Progenitor cell of endocrine pancreas (in vitro differentiated cells): ENCODE measurements at regions not wholly inside any gene's neighbourhood (a gene's known extent, or its start where the extent isn't known, plus 50 kb on each side); places are given as distances from the start of the nearest gene placed in this dataset.

Experiments
- DNase-seq: peaks from one replicate; pipeline ENCODE4 v3.0.0; 2021; ENCODE audit warnings: low spot score; ENCODE audit not compliant: unreplicated experiment
- H3K27ac Mint-ChIP-seq: 2 replicates; pipeline ENCODE4 v1.8.0; 2021; ENCODE audit warnings: mild to moderate bottlenecking, moderate library complexity, mixed read lengths
- H3K27me3 Mint-ChIP-seq: 2 replicates; pipeline ENCODE4 v1.8.0; 2021; ENCODE audit warnings: mixed read lengths
- H3K36me3 Mint-ChIP-seq: 2 replicates; pipeline ENCODE4 v1.8.0; 2022; ENCODE audit warnings: mixed read lengths; ENCODE audit not compliant: insufficient read depth
- H3K4me1 Mint-ChIP-seq: 2 replicates; pipeline ENCODE4 v1.8.0; 2021; ENCODE audit warnings: low read depth, mixed read lengths
- H3K4me3 Mint-ChIP-seq: 2 replicates; pipeline ENCODE4 v1.8.0; 2021; ENCODE audit warnings: low read depth, mild to moderate bottlenecking, moderate library complexity, mixed read lengths
- H3K9me3 Mint-ChIP-seq: 2 replicates; pipeline ENCODE4 v1.8.0; 2021; ENCODE audit warnings: low read depth, mixed read lengths
- CTCF ChIP-seq: fragments of 200-600 bp; sonication (generic); IDR thresholded peaks from one replicate; pipeline ENCODE4 v1.5.0; 2021; ENCODE audit warnings: antibody characterized with exemption, mild to moderate bottlenecking; ENCODE audit not compliant: unreplicated experiment

- H3K27me3 Mint-ChIP-seq: no peaks in the 10 kb centered on the region
- no peak overlapping the region for H3K27ac Mint-ChIP-seq
- H3K9me3 Mint-ChIP-seq: no peaks in the 10 kb centered on the region
- no peak for DNase-seq
- H3K4me1 Mint-ChIP-seq: peaks cover 4% of the 10 kb centered on the region
- H3K36me3 Mint-ChIP-seq: no peaks in the 10 kb centered on the region
- H3K4me3 Mint-ChIP-seq: no peak overlapping the region
- TF ChIP-seq CTCF: no peak
Measured at GRCh38 chr21:16418226-16418625, 688.4 kb downstream of the USP25 start.

GRCh38 chr21:16418642-16419041 lies 688.9 kb downstream of the USP25 start:
- peaks cover 4% of the 10 kb centered on the region for H3K4me1 Mint-ChIP-seq
- TF ChIP-seq CTCF: no peak
- no peaks in the 10 kb centered on the region for H3K27me3 Mint-ChIP-seq
- H3K27ac Mint-ChIP-seq: no peak overlapping the region
- H3K9me3 Mint-ChIP-seq: no peaks in the 10 kb centered on the region
- H3K4me3 Mint-ChIP-seq: no peak overlapping the region
- DNase-seq: no peak
- H3K36me3 Mint-ChIP-seq: no peaks in the 10 kb centered on the region

GRCh38 chr21:16419188-16419921 lies 689.6 kb downstream of the USP25 start:
- H3K27ac Mint-ChIP-seq: peak overlapping the region; percentile 14
- peaks cover 6% of the 10 kb centered on the region for H3K4me1 Mint-ChIP-seq
- no peak for TF ChIP-seq CTCF
- no peaks in the 10 kb centered on the region for H3K36me3 Mint-ChIP-seq
- no peak overlapping the region for H3K4me3 Mint-ChIP-seq
- DNase-seq: no peak
- no peaks in the 10 kb centered on the region for H3K27me3 Mint-ChIP-seq
- H3K9me3 Mint-ChIP-seq: no peaks in the 10 kb centered on the region

GRCh38 chr21:16420031-16420724 lies 690.4 kb downstream of the USP25 start:
- no peak for TF ChIP-seq CTCF
- Mint-ChIP-seq H3K36me3 (no peaks in the 10 kb centered on the region), H3K27ac (no peak overlapping the region), H3K4me3 (no peak overlapping the region), H3K27me3 (no peaks in the 10 kb centered on the region), H3K9me3 (no peaks in the 10 kb centered on the region), H3K4me1 (peaks cover 6% of the 10 kb centered on the region)
- DNase-seq: no peak

- TF ChIP-seq CTCF: no peak
- Mint-ChIP-seq H3K4me1 (peaks cover 6% of the 10 kb centered on the region), H3K27ac (no peak overlapping the region), H3K9me3 (no peaks in the 10 kb centered on the region), H3K27me3 (no peaks in the 10 kb centered on the region), H3K36me3 (no peaks in the 10 kb centered on the region), H3K4me3 (no peak overlapping the region)
- DNase-seq: no peak
Measured at GRCh38 chr21:16421007-16421406, 691.2 kb downstream of the USP25 start.
